ENCODE measurements at regions not wholly inside any gene's neighbourhood (a gene's known extent, or its start where the extent isn't known, plus 50 kb on each side); places are given as distances from the start of the nearest gene placed in this dataset.

DNA sequence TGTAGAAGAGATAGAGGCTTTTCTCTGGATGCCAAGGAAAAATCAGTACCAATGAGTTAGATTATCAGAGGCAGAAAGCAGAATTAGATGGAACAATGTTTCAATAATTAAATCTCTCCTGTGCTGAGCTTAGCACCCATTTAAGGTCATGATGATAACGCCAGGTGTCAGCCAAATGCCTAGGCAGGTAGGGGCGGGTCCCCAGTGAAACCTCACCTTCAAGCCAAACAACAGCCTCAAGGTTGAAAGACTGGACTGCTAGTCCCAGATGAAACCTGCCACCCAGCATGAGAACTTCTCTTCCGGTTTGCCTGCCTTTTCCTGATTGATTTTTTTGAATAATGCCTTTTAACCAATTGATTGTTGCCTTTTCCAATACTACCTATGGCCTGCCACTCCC lies 363.0 kb downstream of the PLOD2 start:
- DNase-seq (ENCODE audit: low read depth in 2 of 2), result no peak

DNA sequence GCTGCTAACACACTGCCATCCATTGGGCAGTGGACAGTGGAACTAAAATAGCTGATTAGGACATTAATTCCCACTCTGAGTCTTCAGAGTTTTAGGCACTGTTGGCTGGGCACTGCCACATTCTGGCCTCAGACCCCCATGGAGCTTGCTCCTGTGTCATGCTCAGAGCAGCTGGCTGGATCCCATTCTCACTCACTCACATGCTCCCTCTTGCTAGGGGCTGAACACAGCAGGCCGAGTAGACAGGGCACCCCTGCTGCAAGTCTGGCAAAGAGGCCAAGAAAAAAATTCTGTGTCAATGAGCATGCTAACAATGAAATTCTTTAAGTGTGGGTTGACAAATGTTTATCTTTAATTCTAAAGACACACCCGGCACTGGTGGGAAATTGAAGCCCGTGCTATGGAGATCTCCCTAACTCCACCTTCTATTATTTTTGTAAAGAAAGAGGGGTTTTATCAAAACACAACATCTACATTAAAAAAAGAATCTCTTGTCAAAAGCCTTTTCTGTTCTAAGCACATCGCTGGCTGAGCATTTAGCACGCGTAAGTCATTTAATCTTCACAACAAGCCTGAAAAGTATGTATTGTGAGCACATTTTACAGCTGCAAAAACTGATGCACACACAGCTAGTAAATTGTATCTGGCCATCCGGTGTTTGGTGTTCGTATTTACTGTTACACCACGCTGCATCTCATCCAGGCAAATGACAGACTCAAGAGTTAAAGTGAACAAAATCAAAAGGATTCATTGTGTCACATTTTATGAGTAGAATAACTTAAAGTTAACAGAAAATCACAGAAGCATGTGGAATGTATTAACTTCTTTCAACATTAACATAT lies 362.1 kb downstream of the PLOD2 start:
- peak; percentile 13 to 18 for DNase-seq (ENCODE audit: low read depth in 2 of 2)

DNA sequence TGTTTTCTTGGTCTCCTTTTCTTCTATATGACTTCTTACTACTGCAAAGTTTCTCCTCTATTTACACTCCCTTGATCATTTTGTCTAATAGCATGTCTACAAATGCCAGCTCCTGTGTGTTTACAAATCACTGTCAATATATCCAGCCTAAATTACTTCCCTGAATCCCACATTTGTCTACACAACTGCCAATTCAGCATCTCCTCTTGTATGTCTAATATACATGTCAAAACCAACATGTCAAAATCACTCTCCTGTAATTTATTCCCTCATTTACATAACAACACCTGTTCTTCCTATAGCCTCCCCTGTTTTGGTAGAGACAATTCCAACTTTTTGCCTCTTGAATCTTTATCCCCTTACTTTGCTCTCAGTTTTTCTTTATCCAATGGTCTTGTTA lies 359.3 kb downstream of the PLOD2 start:
- no peak for DNase-seq (ENCODE audit: low read depth in 2 of 2)

DNA sequence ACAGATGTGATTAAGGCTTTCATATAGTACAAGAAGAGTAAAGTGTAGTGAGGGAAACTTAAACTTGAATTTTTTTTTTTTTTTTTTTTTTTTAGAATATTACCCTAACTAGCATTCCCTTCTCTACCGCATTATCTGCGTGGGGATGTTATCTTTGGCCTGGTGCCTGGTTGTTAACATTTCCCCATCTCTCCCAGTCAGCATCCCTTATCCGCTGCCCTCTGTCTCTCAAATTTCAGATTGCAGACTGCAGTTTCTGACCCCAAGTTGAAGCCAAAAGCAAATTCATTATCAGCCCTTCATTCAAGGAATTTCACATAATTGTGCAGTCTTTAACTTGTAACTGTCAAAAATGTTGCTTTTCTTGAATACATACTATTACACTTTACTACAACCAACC lies 353.0 kb downstream of the PLOD2 start:
- DNase-seq (ENCODE audit: low read depth in 2 of 2), result peak; percentile 17 to 29

DNA sequence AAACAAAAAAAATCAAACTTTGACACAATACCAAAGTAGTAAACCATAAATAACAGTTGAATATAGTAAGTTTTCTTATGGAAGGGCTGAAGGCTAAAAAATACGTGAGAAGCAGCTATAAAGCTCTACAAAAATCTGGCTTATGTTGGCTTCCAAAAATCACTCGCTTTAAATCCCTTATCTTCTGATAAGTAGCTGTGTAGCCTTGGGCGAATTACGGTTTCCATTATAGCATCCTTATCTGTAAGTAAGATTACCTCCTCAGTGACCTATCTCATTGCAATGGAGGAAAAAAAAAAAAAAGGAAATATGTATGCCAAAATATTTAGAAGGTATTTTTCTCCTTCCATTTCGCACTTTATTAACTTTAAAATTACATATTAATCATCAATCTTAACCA lies 348.6 kb downstream of the PLOD2 start:
- no peak for DNase-seq (ENCODE audit: low read depth in 2 of 2)

DNA sequence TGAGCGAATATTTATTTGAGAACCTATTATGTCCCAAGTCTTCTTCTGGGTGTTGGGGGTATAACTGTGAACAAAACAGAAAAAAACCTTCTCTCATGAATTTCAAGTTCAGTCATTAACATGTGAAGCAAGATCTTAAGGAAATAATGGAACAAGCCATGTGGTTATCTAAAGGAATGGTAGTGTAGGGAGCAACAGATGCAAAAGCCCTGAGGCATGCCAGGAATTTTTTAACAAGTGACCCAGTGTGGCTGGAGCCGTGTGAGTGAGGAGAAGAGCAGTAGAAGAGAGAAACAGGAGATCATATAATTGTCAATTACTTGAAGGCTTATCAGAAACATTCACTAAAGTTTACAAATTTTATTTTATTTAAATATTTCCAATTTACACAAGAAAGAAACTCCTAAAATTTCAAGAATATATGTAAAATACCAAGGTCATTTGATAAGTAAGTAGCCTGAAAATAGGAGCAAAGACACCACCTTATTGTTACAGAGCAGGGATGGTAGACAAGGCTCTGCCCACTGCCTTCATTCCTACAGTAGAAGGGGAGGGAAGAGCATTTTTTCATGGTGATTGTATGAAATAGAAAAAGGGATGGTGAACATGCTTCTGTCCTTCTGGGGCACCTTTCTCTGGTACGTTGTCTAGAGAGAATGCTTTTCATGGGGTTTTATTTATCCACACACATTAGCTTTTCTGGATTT lies 345.1 kb downstream of the PLOD2 start:
- DNase-seq (ENCODE audit: low read depth in 2 of 2), result no peak

DNA sequence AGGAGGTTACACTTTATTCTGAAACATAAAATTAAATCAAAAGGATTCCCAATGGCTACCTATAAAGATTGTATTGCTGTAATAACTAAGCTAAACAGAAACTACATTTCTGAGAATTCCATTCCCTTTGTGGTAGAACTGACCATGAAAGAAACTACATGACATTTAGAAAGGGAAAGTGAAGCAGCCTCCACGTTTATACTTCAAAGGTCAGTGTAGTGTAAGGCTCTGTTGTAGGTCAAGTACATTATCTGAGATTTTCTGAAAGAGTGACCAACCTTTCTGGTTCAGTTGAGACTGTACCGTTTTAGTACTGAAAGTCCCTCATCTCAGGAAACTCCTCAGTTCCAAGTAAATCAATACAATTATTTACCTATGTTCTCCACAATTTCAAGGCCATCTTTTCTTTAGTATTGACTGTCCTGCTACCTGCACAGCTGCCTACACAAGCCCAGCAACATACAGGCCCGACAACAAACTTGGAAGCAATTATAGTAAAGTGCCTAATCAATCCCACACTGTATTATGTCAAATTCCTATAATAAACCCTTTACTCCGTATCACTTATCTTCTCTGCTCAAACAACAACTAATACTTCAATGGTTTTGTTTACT lies 343.0 kb downstream of the PLOD2 start:
- no peak for DNase-seq (ENCODE audit: low read depth in 2 of 2)

DNA sequence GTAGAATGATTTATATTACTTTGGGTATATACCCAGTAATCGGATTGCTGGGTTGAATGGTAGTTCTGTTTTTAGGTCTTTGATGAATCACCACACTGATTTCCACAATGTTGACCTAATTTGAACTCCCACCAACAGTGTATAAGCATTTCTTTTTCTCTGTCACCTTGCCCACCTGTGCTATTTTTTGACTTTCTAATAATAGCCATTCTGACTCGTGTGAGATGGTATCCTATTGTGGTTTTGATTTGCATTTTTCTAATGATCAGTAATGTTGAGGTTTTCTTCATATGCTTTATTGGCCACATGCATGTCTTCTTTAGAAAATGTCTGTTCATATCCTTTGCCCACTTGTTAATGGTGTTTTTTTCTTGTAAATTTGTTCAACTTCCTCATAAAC lies 340.8 kb downstream of the PLOD2 start:
- peak; percentile 5 to 11 for DNase-seq (ENCODE audit: low read depth in 2 of 2)

DNA sequence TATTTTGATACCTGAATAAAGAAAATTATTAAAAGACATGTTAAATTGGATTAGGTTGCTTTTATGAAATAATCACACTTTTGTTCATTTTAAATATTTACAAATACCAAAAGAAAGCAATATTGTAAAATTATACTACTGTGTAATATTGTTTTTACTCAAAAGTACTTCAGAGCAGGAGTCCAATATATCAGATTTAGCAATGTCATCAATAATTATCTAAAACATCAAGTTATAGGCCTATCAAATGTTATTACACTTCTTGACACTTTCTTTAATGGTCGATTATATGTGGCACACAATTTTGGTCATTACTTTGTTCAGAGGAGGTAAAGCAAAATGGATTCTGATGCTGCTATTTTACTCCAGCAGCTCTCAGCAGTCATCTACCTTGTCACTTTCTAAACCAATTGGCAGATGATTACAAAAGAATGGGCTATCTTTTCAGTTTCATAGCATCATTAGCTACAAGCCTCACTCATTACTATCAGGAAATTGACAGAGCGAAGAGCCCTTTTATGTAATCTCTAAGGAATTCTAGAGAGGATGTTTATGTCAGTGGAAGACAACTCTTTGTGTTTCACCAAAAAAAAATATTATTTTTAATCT lies 318.6 kb downstream of the PLOD2 start:
- no peak for DNase-seq (ENCODE audit: low read depth in 2 of 2)

DNA sequence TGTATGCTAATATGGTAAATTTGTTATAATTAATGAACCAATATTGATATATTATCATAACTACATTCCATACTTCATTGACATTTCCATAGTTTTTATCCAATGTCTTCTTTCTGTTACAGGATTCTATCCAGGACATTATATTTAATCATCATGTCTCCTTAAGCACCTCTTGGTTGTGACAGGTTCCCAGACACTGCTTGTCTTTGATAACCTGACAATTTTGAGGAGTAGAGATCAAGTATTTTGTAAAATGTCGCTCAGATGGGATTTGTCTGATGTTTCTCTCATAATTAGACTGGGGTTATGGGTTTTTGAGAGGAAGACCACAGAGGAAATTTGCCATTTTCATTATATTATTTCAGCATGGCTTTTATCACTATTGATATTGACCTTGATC lies 317.4 kb downstream of the PLOD2 start:
- no peak for DNase-seq (ENCODE audit: low read depth in 2 of 2)

DNA sequence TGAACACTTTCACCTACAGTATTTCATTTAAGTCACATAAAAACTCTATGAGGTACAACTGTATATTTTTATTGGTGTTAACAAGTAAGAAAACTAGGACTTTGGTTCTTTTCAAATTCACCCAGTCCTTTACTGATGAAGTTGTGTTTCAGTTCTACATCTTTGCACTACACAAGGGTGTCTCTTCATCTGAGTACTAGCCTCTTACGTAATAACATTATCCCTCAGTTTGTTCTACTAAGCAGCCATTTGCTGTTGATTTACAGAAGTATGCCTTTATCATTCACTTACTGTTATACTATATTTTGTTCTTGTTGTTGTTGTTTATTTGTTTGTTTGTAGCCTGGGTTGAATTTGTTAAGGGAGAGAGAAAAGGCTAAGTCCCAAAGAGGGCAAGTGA lies 311.9 kb downstream of the PLOD2 start:
- DNase-seq (ENCODE audit: low read depth in 2 of 2), result no peak

DNA sequence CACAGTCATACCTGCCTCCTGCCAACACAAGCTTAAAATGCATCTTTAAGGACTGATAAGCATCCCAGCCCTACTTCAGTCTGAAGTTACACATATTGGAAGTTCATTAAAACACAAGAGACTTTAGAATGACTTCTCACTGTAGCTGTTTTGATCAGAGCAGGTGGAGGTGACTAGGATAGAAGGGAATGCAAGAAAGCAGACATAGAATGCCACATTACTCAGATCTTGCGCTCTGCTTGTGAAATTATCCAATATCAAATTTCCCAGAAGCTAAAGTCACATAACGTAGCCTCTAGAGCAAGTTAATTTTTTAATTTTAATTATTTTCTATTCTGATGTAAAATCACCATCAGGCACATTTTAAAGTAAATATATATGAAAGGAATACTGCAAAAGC lies 306.5 kb downstream of the PLOD2 start:
- no peak for DNase-seq (ENCODE audit: low read depth in 2 of 2)

DNA sequence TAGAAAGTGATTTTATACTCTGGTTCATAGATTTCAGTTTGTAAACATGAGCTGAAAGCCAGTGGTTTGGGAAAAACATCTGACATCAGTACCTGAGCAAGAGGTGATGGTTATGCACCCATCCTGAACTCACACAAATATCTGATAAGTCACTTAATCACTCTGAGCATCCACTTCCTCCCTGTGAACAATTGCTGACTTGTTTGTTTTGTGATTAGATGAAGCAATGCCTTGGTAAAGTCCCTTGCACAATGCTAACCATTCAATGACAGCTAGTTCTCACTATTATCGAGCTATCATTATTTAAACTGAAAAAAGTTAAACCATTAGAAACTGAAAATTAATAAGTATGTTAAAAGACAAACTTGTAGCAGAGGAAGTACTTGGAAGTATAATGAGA lies 303.0 kb downstream of the PLOD2 start:
- no peak for DNase-seq (ENCODE audit: low read depth in 2 of 2)

DNA sequence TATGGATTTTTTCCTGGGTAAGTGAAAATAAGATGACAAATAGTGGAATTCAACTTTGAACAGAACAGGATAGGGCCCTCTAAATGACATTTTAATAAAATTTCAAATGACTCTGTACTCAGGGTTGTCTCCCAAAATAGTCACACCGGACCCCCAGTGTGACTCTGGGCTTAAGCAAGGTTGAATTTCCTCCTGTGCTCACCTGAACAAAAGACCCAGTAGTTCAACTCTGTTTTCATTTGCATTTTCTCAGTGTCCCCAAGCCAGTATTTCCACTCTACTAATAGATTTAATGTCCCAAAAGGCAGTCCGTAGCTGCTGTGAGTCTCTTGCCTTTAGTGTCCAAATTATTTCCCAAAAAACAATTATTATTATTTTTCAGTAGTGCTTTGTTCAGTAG lies 296.6 kb downstream of the PLOD2 start:
- DNase-seq (ENCODE audit: low read depth in 2 of 2), result no peak

DNA sequence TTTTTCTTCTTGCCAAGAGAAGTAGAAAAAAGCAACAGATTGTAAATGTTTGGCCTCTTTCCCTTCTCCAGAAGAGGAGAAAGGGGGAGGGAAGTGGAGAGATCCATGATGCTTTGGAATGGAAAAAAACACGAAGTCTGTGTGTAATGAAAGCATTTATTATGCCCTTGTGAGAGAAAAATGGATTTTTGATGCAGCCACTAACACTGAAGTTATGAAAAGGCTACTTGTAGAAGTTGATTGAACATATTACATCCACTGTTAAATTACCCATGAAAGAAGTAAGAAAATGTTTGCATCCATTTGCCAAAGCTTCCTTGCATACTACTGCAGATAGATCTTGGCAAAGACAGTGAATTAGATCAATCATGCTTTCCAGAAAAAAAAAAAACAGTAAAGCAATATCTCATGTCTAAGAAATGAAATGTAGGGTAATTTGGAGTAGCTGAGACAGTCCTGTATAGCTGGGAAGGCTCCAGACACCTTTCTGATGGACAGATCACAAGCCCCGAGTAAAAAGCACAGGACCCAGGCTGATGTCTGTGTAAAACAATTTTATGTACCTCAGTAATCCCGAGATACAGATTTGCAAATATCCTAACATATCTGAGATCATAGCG lies 295.5 kb downstream of the PLOD2 start:
- DNase-seq (ENCODE audit: low read depth in 2 of 2), result no peak

DNA sequence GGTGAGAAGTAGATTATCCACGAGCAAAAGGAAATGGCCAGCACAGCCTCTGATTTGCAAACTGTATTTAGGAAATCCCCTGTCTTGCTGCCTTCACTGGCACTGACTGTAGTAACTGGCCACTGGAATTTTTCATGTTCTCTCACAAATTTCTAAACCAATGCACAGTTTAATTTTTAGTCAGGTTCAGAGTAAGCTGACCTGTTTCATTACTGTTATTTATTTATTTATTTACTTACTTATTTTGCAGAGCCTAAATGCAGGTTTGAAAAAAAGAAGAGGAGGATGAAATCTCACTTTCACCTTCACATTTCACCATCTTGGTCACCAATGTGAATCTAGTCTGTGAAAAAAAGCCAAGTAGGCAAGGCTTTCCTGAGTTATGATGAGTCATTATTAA lies 291.0 kb downstream of the PLOD2 start:
- DNase-seq (ENCODE audit: low read depth in 2 of 2), result no peak

DNA sequence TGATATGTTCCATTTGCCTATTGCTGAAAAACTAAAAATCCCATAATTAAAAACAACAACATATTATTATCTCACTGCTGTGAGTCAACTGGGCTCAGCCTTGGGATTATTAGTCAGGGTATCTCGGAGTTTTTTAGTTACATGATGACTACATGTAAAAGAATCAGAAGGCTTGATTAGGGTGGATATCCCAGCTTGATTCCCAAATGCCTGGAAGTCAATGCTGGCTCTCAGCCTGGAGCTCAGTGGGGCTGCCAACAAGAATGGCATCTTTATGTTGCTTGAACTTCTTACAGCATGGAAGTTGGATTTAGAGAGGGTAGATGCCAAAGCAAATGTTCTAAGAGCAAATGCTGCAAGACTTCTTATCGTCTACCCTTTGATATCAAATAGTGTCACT lies 278.5 kb downstream of the PLOD2 start:
- peak; percentile 11 to 16 for DNase-seq (ENCODE audit: low read depth in 2 of 2)

DNA sequence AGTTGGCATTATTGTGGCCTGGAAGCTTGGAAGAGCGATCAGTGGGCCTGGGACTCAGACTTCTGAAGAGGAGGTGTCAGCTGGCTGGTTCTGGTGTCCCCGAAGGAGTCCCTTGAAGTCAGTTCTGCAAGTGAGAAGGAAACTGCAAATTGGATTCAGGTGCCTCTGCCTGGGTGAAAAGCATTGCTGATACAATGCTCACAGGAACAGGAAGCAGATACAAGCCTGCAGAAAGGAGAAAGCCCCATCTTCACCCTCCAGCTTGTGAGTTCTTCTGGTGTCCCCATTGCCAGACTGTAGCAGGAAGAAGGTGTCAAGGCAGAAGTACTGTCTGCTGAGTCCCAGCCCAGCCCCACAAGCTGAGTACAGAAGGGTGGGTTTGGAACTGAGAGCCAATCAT lies 271.3 kb downstream of the PLOD2 start:
- DNase-seq (ENCODE audit: low read depth in 2 of 2), result no peak

DNA sequence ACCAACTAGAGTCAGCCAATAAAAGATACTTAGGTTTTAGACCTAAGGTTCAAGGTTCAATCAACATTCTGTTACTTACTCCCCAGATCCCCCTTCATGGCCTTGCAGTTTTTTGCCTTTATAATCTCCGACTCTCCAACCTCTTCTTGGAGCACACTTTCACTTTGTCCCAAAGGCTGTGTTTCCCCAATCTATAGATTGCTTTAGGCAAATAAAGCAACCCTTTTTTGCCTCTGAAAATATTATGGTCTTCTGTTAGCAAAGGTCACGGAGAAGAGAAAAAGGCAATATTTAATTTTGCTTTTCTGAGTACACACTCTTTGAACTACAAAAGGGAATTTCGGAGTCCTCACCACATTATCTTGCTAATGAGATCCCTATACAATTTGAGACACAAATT lies 268.1 kb downstream of the PLOD2 start:
- DNase-seq (ENCODE audit: low read depth in 2 of 2), result no peak

DNA sequence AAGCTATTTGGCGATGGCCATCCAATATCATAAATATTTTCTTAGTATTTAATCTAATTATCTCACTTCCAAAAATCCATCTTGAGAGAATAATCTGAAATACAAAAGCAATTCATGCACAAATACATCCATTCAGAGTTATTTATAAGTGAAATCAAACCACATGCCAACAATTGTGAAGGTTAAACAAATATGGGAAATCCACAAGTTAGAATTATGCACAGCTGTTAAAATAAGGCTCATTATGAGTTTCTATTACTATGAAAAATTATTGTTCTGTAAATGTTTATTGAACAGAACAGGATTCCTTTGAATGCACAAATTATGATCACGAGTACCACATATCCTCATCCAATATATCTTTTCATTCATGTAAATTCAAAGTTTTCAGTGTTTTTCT lies 267.7 kb downstream of the PLOD2 start:
- no peak for DNase-seq (ENCODE audit: low read depth in 2 of 2)

DNA sequence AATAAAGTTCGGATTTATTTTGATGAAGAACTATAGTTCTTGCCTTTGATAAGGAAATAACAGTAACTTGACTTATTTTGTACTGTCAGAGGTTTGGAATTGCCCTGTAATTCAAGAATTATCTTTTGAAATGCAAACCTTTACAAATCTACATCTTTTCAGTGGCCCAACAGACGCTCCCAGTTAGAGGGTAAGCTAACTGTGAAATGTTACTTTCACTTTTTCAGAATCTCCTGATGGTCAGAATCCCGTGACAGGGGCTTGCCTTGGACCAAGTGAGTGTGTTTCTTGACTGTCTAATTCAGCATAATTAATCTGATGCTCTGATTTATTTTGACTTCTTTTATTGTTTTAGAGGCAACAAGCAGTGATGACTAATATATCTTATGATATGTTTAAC lies 262.5 kb downstream of the PLOD2 start:
- no peak for DNase-seq (ENCODE audit: low read depth in 2 of 2)

DNA sequence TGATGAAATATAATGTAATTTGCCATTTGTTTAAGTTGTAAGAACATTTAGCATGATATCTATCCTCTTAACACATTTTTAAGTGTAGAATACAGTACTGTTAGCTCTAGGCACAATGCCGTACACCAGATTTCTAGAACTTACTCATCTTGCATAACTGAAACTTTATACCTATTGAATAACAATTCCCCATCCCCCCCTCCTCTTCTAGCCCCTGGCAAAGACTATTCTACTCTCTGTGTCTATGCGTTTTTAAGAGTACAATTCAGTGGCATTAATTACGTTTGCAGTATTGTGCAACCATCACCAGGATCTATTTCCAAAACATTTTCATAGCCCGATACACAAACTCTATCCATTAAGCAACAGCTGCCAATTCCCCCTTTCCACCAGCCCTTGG lies 261.7 kb downstream of the PLOD2 start:
- DNase-seq (ENCODE audit: low read depth in 2 of 2), result no peak
